HG03097 (cell line): ENCODE measurements at regions not wholly inside any gene's neighbourhood (a gene's known extent, or its start where the extent isn't known, plus 50 kb on each side); places are given as distances from the start of the nearest gene placed in this dataset.

ENCODE experiments used
- ATAC-seq: cut with Tn5 transposase; IDR thresholded peaks from one replicate; pipeline ENCODE4 v1.9.1; 2021; ENCODE audit not compliant: unreplicated experiment, low FRiP score

DNA sequence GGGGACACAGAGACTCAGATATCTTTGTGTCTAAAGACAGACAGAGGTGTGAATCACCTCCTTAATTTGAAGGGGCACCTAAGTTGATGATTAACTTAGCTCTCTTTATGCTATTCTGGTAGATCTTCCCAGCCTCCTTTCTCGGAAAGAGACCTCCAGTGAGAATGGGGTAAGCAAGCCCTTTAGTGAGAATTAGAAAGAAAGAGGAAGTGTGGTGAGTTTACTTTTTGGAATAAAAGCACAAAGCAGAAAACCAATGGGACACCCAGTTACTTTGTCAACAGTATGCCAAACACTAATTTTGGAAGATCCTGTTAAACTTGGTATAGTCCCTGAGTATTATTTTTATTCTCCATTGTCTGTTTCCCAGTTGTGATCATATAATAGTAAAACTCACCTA is 302.8 kb upstream of the RASA1 start:
- ATAC-seq = no peak

DNA sequence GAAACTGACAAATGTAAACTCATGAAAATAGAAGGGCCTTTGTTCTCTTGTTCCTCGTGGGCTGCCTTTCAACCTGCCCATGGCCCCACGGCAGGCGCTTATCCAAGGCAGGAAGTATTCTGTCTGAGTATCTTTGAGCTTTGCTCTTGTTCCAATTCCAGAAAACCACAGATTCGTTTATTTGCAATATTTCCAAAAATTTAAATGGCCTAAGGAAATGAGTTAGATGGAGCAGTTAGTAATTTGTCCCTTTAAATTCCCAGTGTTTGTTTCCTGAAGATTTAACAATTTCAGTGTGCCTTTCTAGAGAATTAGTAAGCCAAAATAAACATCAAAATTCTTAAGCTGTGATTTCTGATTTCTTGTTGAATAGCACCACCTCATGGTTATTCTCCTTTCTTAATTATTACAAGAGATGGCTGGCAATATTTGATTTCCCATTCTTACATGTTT is 299.4 kb upstream of the RASA1 start:
- no peak for ATAC-seq

DNA sequence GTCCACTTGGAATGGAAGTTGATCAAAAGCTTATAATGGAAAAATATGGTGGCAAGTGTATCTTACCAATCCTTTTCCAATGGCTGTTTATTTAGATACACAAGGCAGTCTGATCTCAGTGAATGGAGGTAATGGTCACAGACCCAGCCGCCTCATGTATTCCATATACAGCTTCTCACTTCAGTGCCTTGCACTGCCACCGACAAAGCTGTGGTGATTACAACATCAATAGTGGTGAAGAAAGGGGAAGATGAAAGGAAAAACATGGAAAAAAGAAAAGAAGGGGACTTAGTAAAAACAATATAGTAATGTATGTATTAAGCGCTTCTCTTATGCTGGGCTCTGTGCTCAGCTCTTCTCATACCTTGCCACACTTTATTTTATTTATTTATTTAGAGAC is 297.3 kb upstream of the RASA1 start:
- no peak for ATAC-seq

DNA sequence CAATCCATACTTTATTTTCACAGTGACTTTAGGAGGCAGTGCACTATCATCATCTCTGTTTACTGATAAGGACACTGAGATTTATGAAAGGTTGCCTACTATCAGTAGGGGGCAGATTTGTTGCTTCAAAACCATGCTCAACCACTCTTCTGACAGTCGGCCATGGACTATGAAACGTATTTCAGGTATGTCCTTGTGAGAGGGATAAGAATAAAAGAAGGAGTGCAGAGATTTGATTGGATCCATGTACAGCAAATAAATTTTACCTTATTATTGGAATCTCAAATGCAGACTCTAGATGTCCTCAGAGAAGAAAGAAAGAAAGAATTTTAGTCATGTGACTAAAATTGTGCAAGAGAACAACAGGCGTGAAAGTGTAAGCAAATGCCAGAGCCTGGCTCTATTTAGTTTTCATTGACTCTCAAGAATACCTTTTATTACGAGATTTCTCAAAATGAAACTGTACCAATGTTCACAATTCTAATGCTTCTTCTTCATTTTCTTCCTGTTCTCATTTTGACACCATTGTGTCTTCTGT is 296.6 kb upstream of the RASA1 start:
- ATAC-seq = no peak

DNA sequence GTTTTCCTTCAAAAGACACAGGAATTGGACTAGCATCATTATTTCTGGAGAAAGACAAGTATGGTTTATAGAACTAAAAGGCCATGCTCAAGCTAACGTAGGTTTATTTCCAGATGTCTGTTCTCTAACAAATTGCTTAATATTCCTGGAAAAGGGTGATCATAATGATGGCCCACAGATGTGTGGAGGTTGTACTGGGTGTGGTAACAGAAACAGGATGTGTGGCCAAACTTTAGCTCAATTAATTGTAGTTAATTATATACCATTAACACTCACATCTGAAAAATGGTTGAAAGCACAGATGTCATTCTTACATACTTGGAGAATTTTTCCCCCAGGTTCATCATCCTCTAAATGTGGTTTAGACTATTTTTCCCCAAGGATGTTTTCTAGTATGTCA is 292.7 kb upstream of the RASA1 start:
- no peak for ATAC-seq

DNA sequence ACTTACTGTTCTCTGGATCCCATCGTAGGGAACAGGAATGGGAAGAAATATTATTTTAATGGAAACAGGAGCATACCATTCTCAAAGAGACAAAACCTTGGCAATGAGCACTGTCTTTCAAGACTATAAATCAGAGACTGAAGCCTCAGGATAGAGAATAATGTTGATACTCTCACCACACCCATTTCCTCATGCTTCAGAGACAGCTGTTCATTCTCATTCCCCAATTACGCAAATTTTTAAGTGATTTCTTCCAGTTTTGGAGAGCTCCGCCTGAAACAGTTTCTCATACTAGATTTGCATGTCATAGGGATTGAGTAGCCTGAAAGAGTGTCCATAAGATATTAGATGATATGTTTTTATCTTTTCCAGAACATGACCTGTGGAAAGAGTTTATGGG is 290.5 kb upstream of the RASA1 start:
- no peak for ATAC-seq

DNA sequence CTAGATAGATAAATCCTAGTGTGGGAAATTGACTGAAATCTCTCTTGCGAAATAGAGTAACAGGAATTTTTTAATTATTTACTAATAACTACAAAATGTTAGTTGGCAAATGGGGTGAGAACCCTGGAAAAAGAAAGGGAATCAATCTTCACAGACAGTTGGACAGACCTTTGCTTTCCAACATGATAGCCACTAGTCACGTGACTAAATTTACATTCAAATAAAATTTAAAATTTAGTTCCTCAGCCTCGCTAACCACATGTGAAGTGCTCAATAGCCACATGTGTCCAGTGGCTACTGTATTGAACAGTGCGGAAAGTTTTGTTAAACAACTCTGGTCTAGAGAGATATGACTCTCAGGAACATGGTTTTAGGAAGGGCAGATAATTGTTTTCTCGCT is 289.9 kb upstream of the RASA1 start:
- no peak for ATAC-seq

DNA sequence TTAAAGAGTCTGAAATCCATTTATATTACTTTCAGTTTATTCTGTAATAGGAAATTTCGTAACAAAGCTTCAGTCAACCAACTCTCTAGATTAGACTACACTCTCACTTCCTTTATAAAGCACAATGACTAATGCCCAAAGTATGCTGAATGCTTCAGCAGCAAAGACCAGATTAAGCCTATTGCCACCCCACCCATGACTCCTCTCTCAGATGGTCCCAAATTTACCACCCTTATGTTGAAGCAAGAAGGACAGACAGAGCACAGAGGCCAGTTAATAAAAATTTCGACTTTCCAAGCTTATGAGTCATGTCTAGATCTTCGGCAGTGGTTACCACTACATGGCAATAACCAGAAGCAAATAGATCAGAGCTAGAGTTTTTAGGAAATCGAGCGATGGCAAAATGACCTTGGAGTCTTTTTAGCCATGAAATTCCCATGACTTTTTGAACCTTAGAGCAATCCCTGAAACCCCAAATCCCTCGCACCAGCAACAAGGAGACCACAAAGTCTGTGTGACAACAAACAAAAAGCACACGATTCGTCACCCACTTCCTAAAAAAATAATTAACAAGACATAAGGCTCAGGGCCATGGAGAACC is 287.8 kb upstream of the RASA1 start:
- no peak for ATAC-seq

DNA sequence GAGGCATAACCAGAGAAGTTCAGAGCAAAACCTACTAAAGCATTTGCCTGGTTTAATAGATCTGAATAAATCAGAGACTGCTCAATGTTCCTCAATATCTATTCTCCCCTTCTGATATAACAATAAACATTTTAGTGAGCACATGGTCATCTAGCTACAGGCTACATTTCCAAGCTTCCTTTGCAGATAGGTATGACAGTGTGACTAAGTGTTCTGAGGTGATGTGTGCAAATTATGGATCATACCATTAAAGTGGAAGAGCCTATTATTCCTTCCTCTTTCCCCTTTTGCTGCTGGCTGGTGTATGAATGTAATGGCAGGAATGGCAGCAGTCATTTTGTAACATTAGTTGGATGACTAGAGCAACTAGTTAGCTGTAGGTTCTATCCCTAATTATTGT is 285.8 kb upstream of the RASA1 start:
- ATAC-seq = no peak

DNA sequence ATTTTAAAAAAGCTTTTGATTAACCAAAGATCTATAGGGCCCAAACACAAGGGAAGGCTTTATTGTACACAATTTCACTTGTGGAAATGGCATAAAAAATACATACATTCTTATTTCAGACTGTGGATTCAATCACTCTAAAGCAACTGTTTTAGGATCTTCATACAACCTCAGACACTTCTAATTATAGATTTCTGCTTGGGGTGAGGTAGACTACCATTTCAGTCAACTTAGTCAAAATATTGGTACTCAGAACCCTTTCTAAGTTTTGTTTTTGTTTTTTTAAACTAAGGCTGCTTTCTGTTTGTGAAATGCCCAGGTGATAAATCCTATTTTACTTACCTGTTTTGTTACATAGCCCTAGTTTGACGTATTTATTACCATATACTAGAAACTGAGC is 284.5 kb upstream of the RASA1 start:
- ATAC-seq = no peak

DNA sequence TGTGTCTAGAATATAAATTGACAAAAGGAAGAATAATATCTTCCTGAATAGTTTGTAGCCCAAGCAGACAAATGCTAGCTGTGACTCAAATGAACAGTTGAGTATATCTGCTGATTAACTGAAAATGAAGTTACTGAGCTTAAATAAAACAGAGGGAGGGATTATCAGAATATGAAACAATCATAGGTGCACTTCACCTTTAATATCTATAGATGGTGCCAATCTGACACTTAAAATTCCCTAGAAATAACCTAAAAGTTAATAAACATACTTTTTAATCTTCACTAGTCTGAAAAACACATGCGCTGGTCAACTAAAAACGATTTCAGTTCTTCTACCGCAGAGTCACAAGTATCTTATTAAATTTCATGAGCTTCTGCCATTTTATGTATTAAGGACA is 280.8 kb upstream of the RASA1 start:
- no peak for ATAC-seq

DNA sequence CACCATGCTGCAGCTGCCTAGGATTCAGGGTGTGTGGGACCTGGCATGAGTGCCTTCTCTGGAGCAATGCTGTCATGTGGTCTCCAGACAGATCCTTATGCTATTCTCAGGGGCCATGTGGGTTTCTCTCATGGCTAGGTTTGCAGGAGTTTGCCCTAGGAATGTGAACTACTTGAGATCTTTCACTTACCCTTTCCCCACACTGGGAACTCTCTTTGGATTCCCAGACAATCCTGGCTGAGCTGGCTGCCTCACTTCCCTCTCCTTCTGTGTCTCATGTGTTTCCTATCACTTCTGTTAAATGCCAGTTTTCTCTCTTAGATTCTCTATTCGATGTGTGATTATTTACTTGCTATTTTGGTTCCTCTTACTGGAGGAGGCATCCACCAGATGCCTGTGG is 270.2 kb upstream of the RASA1 start:
- ATAC-seq = no peak

DNA sequence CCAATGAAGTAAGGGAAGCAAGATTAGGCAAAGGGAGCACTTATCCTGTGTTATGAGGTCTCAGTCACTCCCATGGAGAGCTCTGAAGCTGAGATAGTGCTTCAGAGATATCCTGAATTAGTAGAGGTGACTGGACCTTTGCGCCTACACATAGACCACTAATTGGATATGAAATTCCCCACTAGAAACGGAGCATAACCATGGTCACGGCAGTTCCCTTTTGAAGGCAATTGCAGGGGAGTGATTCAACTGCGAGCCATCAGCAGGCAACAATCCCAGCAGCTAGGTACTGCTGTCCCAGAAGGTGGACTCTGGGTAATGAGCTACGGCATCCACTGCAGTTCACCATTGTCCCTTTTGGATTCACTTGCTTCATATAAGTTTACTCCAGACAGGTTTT is 267.7 kb upstream of the RASA1 start:
- no peak for ATAC-seq

DNA sequence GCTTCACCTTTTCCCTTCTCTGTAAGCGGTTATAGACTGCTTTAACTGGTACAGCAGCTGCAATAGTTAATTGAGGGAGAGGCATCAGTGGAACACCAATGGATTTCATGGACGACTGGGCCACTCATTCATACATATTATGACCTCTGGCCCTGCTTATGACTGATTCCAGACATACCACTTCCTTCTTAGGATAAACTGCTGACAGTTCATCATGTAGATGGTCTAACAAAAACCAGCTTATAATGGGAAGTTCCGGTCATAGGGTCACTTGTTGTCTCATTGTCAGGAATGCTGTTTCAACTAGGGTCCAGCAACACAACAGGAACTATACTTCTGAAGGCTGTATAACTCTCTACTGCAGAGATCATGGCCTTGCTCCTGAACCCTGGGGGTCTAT is 265.2 kb upstream of the RASA1 start:
- no peak for ATAC-seq

DNA sequence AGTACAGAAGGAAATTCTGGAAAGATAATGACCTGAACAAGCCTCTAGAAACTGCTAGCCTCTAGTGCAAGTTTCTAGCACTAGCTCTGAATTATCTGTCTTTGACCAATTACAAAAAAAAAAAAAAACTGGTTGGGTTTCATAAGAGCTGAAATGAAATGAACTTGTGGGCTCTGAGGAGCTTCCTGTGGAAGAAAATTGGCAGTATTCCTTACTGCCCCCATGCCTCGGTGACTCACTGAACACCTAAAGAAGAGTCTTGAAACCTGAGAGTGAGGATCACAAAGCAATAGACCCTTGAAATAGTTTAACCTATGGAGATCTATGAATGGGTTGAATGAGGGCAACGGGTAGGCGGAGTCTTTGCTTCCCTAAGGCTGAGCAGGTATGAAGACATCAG is 263.6 kb upstream of the RASA1 start:
- ATAC-seq = no peak

DNA sequence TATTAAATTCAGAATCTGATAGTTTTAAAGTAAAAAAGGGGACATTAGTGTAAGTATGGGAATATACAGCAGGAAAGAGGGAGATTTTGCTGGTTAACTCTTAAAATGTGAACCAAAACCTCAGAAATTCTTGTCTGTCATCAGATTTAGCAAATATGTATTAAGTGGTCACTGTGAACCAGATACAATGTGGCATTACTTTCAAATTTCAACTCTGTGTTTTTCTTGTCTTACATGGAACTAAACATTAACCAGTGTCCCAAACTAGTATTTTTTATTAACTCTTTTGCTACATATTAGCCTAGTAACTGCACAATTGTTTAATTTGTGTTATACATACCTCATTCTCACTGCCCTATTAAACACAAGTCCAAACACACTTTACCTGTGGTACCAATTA is 259.9 kb upstream of the RASA1 start:
- ATAC-seq = no peak

DNA sequence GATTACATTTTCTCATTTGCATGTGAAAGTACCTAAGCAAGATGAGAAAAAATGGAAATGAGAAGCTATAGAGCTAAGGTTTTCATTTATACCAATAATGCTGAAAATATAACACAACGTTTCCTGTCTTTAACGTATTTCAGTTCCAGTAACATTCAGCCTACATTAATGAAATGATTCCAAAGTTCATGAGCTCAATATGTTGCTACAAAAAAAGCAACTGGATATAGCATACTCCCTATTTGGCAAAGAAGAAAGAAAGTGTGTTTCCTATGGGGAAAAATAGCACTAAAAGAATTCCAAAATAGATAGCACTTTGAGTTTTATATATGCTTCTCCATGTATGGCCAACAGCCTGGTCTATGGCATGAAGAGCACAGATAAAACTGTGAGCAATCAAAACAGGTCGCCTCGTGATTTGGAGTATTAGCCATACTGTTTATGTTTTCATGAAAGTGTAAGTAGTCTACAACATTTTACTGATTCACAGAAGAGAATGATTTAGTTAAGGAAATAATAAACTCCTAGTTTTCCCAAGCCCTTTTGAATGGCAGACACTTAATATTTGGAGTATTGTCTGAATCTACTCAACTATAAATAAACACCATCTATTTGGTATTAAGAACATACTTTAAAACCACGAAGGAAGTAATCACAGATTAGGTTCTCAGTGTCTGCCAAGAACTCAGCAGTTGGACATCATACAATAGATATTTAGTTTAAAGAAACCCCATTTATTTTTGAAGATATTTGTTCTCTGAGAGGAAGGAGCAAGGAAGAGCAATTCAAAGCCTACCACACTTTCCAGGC is 258.7 kb upstream of the RASA1 start:
- no peak for ATAC-seq

DNA sequence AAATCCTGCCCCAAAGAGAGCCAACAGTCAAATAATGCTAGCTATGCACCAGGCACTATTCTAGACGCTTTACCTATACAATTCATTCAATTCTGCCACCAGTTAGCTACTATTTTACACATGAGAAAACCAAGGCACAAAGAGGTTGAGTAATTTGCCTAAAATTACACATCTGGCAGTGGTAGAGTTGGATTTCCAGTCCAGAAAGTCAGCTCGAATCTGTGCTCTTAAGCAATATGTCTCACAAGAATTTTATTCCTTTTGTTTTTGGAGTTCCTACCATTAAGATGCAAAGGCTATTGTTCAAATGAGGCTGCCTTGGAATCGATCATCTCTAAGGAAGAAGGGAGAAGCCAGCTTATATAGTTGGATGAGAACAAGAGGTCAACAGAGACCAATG is 256.9 kb upstream of the RASA1 start:
- no peak for ATAC-seq

DNA sequence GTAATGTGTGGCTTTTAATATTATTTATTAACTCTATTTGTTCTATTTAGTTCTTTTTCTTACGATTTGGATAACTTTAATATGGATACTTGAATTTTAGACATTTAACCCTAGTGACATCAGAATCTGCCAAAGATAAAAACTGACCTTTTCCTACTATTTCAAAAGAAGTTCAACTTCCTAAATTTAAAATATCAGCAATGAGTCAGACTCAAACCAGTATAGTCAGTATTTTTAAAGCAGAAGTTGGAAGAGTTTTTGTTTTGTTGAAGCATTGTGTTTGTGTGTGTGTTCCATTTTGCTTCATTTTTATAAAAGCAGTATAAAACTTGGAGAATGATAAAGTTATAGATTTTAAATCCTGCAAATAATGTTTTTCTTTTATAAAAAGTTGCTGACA is 251.8 kb upstream of the RASA1 start:
- no peak for ATAC-seq

DNA sequence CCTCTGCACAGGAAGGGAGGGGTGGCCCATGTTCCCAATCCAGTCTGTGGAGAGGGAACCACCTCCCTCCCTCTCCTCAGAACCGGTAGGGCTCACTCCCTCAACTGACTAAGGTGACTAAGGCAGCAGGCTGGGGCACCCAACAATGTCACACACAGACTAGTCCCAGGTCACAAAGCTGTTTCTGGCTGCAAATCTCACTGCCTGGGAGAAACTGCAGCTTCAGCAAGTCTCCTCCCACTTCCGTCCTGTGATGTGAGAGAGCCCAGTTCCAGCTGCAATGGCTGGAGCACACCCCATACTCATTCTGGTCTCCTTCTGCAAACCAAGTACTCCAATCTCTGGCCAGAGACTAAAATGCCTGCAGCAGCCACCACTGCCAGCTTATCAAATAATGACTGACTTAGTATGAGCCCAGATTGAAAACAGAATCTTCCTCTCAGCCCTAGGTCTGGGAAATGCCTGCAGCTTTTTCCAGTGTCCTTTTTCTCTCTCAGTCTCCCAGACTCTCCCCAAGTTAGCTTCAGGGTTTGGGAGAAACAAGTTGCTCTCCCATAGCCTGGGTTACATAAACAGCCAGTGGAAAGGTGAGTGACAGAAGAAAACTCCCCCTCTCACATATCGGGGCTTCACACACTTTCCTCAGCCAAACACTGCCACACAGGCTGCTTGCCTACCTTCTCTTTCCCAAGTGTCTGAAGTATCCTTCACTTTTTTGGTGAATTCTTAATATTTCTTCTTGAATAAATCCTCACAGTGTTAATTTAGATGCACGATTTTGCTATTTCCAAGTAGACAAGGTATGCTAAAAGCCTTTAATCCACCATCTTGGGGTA is 247.4 kb upstream of the RASA1 start:
- ATAC-seq = peak; percentile 72

DNA sequence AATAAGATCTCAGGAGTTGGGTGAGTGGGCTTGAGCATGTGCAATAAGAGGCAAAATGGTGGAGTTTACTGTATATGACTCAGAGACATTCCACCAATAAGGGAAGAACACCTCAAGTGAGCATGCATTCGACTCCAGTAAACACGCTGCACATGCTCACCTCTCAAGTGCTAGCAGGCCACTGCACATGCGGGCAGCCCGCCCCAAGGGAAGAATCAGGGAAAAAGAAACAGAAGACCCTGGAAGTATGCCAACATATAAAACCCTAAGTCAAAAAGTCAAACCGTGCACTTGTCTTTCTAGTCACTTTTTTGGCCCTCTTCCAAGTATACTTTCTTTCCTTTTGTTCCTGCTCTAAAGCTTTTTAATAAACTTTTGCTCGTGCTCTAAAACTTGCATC is 245.3 kb upstream of the RASA1 start:
- ATAC-seq = no peak
